ENCODE measurements at regions not wholly inside any gene's neighbourhood (a gene's known extent, or its start where the extent isn't known, plus 50 kb on each side); places are given as distances from the start of the nearest gene placed in this dataset.
A peak's percentile ranks its signal among the peaks of the same experiment; 100 is the strongest.

- Histone ChIP-seq H3K27me3 (no peaks in the 10 kb centered on the region), H3K36me3 (no peaks in the 10 kb centered on the region), H3K4me3 (no peak overlapping the region), H3K27ac (peak overlapping the region; percentile 94 to 95), H3K9me3 (no peaks in the 10 kb centered on the region), H3K4me1 (peaks cover 8 to 13% of the 10 kb centered on the region in 2 donors)
- TF ChIP-seq CTCF (IDR thresholded peaks at IDR 0.05) (no peak), POLR2A (IDR thresholded peaks at IDR 0.05) (no peak)
- DNase-seq, result peak in 1 of 2 donors; percentile 50
- intact Hi-C loops (cut with DNase I; ENCODE audit: low total_unique reads), result no loop called here
Observed at GRCh38 chr1:39110325-39110851, 84.2 kb downstream of the NDUFS5 start.

GRCh38 chr1:39110882-39111281 is 84.7 kb downstream of the NDUFS5 start:
- no peaks in the 10 kb centered on the region for H3K36me3 ChIP-seq

GRCh38 chr1:39113109-39113743 is 87.1 kb downstream of the NDUFS5 start:
- peaks cover 3 to 9% of the 10 kb centered on the region in 2 donors for H3K4me1 ChIP-seq
- no peaks in the 10 kb centered on the region for H3K36me3 ChIP-seq
- intact Hi-C loops (cut with DNase I; ENCODE audit: low total_unique reads), result no loop called here
- DNase-seq, result no peak
- no peaks in the 10 kb centered on the region for H3K9me3 ChIP-seq
- no peak for TF ChIP-seq POLR2A (IDR thresholded peaks at IDR 0.05)
- TF ChIP-seq CTCF (IDR thresholded peaks at IDR 0.05), result no peak
- no peak overlapping the region for H3K4me3 ChIP-seq
- H3K27ac ChIP-seq, result no peak overlapping the region
- H3K27me3 ChIP-seq, result no peaks in the 10 kb centered on the region

More at GRCh38 chr1:39110882-39111281, 84.7 kb downstream of the NDUFS5 start:
- Histone ChIP-seq H3K4me1 (peaks cover 8 to 13% of the 10 kb centered on the region in 2 donors), H3K27ac (peak overlapping the region; percentile 94 to 95), H3K9me3 (no peaks in the 10 kb centered on the region), H3K4me3 (no peak overlapping the region), H3K27me3 (no peaks in the 10 kb centered on the region)
- intact Hi-C loops (cut with DNase I; ENCODE audit: low total_unique reads), result no loop called here
- TF ChIP-seq POLR2A (IDR thresholded peaks at IDR 0.05) (no peak), CTCF (IDR thresholded peaks at IDR 0.05) (no peak)
- no peak for DNase-seq

- Histone ChIP-seq H3K36me3 (no peaks in the 10 kb centered on the region), H3K27ac (peak overlapping the region; percentile 29 to 47), H3K9me3 (no peaks in the 10 kb centered on the region), H3K4me3 (no peak overlapping the region), H3K4me1 (peaks cover 0 to 5% of the 10 kb centered on the region in 2 donors), H3K27me3 (no peaks in the 10 kb centered on the region)
- no peak for TF ChIP-seq CTCF (IDR thresholded peaks at IDR 0.05)
- no peak for TF ChIP-seq POLR2A (IDR thresholded peaks at IDR 0.05)
- intact Hi-C loops (cut with DNase I; ENCODE audit: low total_unique reads), result no loop called here
- no peak for DNase-seq
Observed at GRCh38 chr1:39115271-39116110, 89.0 kb upstream of the MACF1 start.

- TF ChIP-seq CTCF (IDR thresholded peaks at IDR 0.05) (no peak), POLR2A (IDR thresholded peaks at IDR 0.05) (no peak)
- peaks cover 0 to 4% of the 10 kb centered on the region in 2 donors for H3K4me1 ChIP-seq
Observed at GRCh38 chr1:39116116-39116607, 88.3 kb upstream of the MACF1 start.

More at GRCh38 chr1:39116116-39116607, 88.3 kb upstream of the MACF1 start:
- intact Hi-C loops (cut with DNase I; ENCODE audit: low total_unique reads), result no loop called here
- no peak overlapping the region for H3K4me3 ChIP-seq
- no peaks in the 10 kb centered on the region for H3K9me3 ChIP-seq
- no peak for DNase-seq
- no peaks in the 10 kb centered on the region for H3K36me3 ChIP-seq
- H3K27me3 ChIP-seq, result no peaks in the 10 kb centered on the region
- H3K27ac ChIP-seq, result peak overlapping the region; percentile 29 to 32

All from uterus (tissue), 3 donors.